ENCODE measurements at regions not wholly inside any gene's neighbourhood (a gene's known extent, or its start where the extent isn't known, plus 50 kb on each side); places are given as distances from the start of the nearest gene placed in this dataset.

DNA sequence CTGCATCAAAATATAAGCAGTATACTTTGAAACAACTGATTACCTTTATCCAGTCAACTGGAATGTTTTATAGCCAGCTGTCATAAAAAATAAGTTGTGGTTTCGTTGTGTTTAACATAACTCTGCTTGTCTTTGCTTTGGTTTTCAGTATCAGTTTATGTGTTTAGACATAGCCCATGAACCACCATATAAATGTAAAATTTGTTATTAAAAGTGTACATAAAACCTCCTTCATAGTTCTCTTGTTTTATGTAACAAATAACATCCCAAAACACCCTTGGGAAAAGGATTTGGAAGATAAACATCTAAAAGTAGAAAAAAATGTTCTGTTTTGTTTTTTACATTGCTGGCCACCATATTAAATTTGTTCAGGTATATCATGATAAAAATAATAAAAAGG is 347.0 kb upstream of the PROK2 start:
- Histone ChIP-seq H3K4me3 (no peak overlapping the region), H3F3A (replicated peaks; ENCODE audit: low read depth) (no peaks in the 10 kb centered on the region), H2AFZ (no peak overlapping the region), H3K27me3 (ENCODE audit: insufficient read depth) (no peaks in the 10 kb centered on the region), H3K9me2 (ENCODE audit: insufficient read depth) (no peaks in the 10 kb centered on the region), H3K79me2 (replicated peaks; ENCODE audit: insufficient read depth) (no peaks in the 10 kb centered on the region), H4K20me1 (replicated peaks; ENCODE audit: insufficient read depth) (no peaks in the 10 kb centered on the region), H3K4me1 (ENCODE audit: insufficient read depth) (peaks cover 5% of the 10 kb centered on the region; the same call in 1 of the 2 replicates), H3K36me3 (ENCODE audit: insufficient read depth) (no peaks in the 10 kb centered on the region), H3K4me2 (no peak overlapping the region), H3K27ac (ENCODE audit: low read depth) (no peak overlapping the region)
- no peaks in the 10 kb centered on the region for H3K36me3 Mint-ChIP-seq (ENCODE audit: low read depth)
- peaks cover 10% of the 10 kb centered on the region for H3K4me1 Mint-ChIP-seq
- DNase-seq (ENCODE audit: low spot score) (no peak), ATAC-seq (no peak)
- H3K9me3 Mint-ChIP-seq = no peaks in the 10 kb centered on the region
- H3K27ac Mint-ChIP-seq = no peak overlapping the region
- H3K4me3 Mint-ChIP-seq = no peak overlapping the region
- no peak for TF ChIP-seq POLR2AphosphoS5 (IDR thresholded peaks at IDR 0.05; ENCODE audit: low read depth)
- TF ChIP-seq, protein P1, sequence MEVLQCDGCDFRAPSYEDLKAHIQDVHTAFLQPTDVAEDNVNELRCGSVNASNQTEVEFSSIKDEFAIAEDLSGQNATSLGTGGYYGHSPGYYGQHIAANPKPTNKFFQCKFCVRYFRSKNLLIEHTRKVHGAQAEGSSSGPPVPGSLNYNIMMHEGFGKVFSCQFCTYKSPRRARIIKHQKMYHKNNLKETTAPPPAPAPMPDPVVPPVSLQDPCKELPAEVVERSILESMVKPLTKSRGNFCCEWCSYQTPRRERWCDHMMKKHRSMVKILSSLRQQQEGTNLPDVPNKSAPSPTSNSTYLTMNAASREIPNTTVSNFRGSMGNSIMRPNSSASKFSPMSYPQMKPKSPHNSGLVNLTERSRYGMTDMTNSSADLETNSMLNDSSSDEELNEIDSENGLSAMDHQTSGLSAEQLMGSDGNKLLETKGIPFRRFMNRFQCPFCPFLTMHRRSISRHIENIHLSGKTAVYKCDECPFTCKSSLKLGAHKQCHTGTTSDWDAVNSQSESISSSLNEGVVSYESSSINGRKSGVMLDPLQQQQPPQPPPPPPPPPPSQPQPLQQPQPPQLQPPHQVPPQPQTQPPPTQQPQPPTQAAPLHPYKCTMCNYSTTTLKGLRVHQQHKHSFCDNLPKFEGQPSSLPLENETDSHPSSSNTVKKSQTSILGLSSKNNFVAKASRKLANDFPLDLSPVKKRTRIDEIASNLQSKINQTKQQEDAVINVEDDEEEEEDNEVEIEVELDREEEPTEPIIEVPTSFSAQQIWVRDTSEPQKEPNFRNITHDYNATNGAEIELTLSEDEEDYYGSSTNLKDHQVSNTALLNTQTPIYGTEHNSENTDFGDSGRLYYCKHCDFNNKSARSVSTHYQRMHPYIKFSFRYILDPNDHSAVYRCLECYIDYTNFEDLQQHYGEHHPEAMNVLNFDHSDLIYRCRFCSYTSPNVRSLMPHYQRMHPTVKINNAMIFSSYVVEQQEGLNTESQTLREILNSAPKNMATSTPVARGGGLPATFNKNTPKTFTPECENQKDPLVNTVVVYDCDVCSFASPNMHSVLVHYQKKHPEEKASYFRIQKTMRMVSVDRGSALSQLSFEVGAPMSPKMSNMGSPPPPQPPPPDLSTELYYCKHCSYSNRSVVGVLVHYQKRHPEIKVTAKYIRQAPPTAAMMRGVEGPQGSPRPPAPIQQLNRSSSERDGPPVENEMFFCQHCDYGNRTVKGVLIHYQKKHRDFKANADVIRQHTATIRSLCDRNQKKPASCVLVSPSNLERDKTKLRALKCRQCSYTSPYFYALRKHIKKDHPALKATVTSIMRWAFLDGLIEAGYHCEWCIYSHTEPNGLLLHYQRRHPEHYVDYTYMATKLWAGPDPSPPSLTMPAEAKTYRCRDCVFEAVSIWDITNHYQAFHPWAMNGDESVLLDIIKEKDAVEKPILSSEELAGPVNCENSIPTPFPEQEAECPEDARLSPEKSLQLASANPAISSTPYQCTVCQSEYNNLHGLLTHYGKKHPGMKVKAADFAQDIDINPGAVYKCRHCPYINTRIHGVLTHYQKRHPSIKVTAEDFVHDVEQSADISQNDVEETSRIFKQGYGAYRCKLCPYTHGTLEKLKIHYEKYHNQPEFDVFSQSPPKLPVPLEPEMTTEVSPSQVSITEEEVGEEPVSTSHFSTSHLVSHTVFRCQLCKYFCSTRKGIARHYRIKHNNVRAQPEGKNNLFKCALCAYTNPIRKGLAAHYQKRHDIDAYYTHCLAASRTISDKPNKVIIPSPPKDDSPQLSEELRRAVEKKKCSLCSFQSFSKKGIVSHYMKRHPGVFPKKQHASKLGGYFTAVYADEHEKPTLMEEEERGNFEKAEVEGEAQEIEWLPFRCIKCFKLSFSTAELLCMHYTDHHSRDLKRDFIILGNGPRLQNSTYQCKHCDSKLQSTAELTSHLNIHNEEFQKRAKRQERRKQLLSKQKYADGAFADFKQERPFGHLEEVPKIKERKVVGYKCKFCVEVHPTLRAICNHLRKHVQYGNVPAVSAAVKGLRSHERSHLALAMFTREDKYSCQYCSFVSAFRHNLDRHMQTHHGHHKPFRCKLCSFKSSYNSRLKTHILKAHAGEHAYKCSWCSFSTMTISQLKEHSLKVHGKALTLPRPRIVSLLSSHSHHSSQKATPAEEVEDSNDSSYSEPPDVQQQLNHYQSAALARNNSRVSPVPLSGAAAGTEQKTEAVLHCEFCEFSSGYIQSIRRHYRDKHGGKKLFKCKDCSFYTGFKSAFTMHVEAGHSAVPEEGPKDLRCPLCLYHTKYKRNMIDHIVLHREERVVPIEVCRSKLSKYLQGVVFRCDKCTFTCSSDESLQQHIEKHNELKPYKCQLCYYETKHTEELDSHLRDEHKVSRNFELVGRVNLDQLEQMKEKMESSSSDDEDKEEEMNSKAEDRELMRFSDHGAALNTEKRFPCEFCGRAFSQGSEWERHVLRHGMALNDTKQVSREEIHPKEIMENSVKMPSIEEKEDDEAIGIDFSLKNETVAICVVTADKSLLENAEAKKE (CRISPR knock-in tag; IDR thresholded peaks at IDR 0.05) = no peak
- peaks cover 2% of the 10 kb centered on the region for H3K27me3 Mint-ChIP-seq (ENCODE audit: insufficient read depth, low read depth, poor library complexity)

DNA sequence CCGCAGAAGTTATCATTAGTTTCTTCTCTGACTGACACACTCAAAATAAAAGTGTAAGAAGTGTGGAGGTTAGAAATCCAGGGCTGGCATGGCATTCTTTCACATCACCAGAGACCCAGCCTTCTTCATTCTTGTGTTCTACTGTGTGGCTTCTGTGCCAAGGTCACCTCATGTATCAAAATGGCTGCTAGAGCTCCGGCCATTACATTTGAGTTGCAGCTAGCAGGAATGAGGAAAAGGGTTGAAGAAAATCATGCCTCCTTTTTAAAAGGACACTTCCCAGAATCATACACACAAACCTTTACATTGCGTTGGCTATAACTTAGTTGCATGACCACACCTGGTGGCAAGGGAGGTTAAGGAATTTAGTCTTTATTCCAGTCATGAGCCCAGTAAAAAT is 345.6 kb upstream of the PROK2 start:
- Mint-ChIP-seq H3K27me3 (ENCODE audit: insufficient read depth, low read depth, poor library complexity) (peaks cover 2% of the 10 kb centered on the region), H3K4me1 (peaks cover 10% of the 10 kb centered on the region), H3K36me3 (ENCODE audit: low read depth) (no peaks in the 10 kb centered on the region), H3K4me3 (no peak overlapping the region), H3K27ac (no peak overlapping the region), H3K9me3 (no peaks in the 10 kb centered on the region)
- Histone ChIP-seq H3K4me3 (no peak overlapping the region), H3K27ac (ENCODE audit: low read depth) (no peak overlapping the region), H4K20me1 (replicated peaks; ENCODE audit: insufficient read depth) (no peaks in the 10 kb centered on the region), H3K4me1 (ENCODE audit: insufficient read depth) (peaks cover 5% of the 10 kb centered on the region; the same call in 1 of the 2 replicates), H3K4me2 (no peak overlapping the region), H3F3A (replicated peaks; ENCODE audit: low read depth) (no peaks in the 10 kb centered on the region), H3K27me3 (ENCODE audit: insufficient read depth) (no peaks in the 10 kb centered on the region), H3K36me3 (ENCODE audit: insufficient read depth) (no peaks in the 10 kb centered on the region), H3K9me2 (ENCODE audit: insufficient read depth) (no peaks in the 10 kb centered on the region), H2AFZ (no peak overlapping the region), H3K79me2 (replicated peaks; ENCODE audit: insufficient read depth) (no peaks in the 10 kb centered on the region)
- ATAC-seq (no peak), DNase-seq (ENCODE audit: low spot score) (no peak)
- TF ChIP-seq POLR2AphosphoS5 (IDR thresholded peaks at IDR 0.05; ENCODE audit: low read depth) = no peak
- no peak for TF ChIP-seq STAT1 (IDR thresholded peaks at IDR 0.05; ENCODE audit: unreplicated experiment)
- TF ChIP-seq REST (IDR thresholded peaks at IDR 0.05; ENCODE audit: unreplicated experiment) = no peak
- TF ChIP-seq EZH2 (IDR thresholded peaks at IDR 0.05; ENCODE audit: low read depth, unreplicated experiment) = no peak
- no peak for TF ChIP-seq JUNB (IDR thresholded peaks at IDR 0.05; ENCODE audit: unreplicated experiment)
- TF ChIP-seq, protein P2, sequence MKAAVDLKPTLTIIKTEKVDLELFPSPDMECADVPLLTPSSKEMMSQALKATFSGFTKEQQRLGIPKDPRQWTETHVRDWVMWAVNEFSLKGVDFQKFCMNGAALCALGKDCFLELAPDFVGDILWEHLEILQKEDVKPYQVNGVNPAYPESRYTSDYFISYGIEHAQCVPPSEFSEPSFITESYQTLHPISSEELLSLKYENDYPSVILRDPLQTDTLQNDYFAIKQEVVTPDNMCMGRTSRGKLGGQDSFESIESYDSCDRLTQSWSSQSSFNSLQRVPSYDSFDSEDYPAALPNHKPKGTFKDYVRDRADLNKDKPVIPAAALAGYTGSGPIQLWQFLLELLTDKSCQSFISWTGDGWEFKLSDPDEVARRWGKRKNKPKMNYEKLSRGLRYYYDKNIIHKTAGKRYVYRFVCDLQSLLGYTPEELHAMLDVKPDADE (IDR thresholded peaks at IDR 0.05) = no peak
